NK-92 treated with Interleukin-12 subunit alpha and Interleukin-12 subunit beta, amount 100 ng/mL, for 24 hours (cell line): ENCODE measurements at regions not wholly inside any gene's neighbourhood (a gene's known extent, or its start where the extent isn't known, plus 50 kb on each side); places are given as distances from the start of the nearest gene placed in this dataset.

ENCODE experiments used
- DNase-seq: peaks from one replicate; lab custom pipeline; 2025; lab: John Stamatoyannopoulos, UW

DNA sequence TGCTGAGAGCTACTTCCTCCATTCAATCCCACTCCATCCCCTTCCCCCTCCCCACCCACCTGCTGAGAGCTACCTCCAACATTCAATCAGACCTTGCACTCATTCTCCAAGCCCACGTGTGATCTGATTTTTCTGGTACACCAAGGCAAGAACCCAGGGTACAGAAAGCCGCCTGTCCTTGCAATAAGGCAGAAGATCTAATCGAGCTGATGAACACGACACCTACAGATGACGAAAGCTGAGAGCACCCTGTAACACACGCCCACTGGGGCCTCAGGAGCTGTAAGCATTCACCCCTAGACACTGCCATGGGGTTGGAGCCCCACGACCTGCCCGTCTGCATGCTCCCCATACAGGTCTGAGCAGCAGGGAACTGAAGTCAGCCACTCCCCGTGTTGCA lies 58.3 kb downstream of the TRIML1 start:
- no peak for DNase-seq

DNA sequence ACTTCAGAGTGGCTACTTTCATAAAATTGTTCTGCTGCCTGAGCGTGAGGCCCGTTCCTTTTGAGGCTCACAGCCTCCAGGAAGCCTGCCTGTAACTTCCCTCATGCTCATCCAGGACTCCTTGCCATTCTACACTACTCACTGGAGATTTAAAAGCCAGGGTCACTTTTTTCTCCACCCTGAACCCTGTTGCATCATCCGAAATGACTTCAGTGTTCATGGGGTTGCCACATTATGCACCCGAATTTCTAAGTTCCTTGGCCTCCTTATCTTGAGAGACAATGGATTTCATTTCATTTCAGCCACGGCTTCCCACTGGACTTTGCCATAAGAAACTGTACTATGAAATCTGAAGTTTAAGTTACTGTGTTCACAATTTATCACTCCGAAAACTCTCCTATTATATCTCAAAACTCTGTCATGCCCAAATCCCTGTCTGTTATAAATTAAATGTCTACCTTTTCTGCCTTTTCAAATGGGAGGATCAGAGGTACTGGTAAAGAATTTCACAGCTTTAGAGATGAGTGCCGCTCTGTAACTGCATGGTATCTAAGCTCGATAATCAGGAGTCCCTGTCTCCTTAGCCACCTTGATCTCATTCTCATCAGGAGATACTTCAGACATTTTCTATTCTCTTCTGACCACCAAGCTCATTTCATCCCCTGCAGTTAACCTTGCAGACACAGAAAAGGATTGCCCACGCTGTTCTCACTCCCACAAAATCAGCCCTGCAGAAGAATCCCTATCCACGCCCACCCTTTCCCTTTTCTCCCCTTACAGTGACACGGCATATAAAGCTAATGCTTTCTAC lies 59.9 kb downstream of the TRIML1 start:
- no peak for DNase-seq

- no peak for DNase-seq
These were observed 62.6 kb downstream of the TRIML1 start for GRCh38 chr4:188201851-188202250.

GRCh38 chr4:188206783-188207182 lies 67.5 kb downstream of the TRIML1 start:
- DNase-seq: no peak

GRCh38 chr4:188214861-188215260 lies 75.6 kb downstream of the TRIML1 start:
- DNase-seq: no peak

DNA sequence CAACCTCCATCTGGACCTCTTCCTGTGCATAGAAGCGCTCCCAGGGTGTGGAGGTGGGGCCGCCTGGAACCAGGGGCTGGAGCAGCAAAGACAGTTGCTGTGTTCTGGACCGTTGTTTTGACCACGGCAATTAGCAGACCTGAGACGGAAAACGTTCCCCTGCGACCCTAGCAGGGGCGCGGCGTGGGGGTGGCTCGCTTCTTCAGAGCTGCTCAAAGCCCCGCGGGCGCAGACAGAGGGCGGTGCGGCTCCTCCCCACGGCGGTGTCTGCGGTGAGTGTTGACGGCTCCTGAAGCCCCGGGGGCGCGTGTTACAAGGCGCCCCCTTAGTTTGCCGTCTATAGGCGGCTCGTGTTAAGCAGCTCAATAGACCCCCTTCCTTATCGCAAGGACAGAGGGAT lies 79.2 kb downstream of the TRIML1 start:
- DNase-seq: no peak

- DNase-seq: no peak
These were observed 80.8 kb downstream of the TRIML1 start for GRCh38 chr4:188220006-188220405.

- DNase-seq: no peak
These were observed 81.8 kb downstream of the TRIML1 start for GRCh38 chr4:188221090-188221489.

- no peak for DNase-seq
These were observed 89.0 kb downstream of the TRIML1 start for GRCh38 chr4:188228279-188228678.

DNA sequence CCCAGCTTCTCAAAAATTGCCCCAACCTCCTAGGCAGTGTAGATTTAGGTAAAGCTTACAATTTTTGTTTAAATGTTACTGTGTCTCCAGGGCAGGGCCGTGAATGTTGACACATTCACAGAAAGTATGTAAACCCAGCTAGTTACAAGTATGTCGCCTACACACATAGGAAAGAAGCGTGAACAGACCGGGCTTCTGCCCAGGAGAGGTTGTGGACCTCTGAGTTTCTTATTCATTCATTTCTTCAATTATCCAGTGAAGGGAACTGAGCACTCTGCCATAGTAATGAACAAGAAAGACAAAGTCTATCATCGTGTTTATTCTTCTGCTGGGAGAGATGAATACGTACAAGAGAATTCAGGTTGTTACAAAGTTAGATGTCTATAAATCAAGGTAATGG lies 93.2 kb downstream of the TRIML1 start:
- DNase-seq: no peak

DNA sequence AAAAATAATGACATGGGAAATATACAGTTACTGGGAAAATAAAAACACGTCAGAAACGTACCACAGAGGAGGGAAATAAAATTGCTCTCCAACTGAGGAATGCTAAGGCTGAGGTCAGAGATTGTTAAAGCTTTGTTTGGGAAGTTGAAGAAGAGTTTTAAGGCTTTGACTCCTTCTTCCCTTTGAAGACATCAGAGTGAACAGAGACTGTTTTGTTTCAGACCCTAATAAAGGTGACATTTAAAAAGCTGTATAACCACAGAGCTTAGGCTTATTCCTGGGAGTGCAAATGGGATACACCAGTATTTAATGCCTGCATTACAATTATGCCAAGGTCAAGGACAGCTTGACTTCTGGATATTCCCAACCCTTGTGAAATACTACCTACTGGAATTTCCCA lies 102.8 kb downstream of the TRIML1 start:
- DNase-seq: no peak

GRCh38 chr4:188245651-188246050 lies 106.4 kb downstream of the TRIML1 start:
- no peak for DNase-seq

DNA sequence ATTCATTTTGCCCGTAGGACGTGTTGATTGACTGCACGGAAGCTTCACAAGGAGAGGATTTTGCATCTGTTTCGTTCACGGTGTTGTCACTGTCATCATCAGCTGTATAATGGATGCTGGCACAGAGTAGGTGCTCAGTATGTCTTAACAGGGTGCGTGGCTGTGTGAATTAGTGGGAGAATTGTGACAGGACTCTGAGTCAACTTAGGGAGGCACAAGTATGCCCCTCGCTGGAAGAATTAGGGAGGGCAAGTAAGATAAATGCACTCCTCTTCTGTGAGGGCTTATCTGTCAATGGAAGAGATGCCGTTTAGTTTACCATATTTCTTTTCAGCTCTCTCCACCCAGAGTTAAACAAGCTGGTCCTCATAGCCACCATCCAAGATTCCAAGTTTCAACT lies 107.2 kb downstream of the TRIML1 start:
- DNase-seq: no peak

GRCh38 chr4:188254211-188254610 lies 115.0 kb downstream of the TRIML1 start:
- no peak for DNase-seq

GRCh38 chr4:188262464-188262863 lies 123.2 kb downstream of the TRIML1 start:
- no peak for DNase-seq

GRCh38 chr4:188263321-188263720 lies 124.1 kb downstream of the TRIML1 start:
- no peak for DNase-seq

DNA sequence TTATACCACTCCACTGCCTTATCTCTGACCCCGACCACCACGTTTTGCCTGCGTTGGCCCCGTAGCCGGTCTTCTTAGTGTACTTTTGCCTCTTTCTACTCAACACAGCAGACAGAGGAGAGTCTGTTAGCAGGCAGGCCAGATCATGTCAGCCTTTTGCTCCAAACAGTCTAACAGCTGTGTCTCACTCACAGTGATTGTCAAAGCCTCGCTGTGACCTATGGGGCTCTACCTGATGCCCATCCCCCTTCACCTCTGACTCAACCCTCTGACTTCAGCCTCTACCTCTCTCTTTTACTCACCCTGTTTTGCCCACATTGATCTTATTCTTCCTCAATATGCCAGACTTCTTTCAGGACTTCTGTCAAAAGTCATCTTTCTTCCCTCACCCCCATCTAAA lies 127.1 kb downstream of the TRIML1 start:
- no peak for DNase-seq

DNA sequence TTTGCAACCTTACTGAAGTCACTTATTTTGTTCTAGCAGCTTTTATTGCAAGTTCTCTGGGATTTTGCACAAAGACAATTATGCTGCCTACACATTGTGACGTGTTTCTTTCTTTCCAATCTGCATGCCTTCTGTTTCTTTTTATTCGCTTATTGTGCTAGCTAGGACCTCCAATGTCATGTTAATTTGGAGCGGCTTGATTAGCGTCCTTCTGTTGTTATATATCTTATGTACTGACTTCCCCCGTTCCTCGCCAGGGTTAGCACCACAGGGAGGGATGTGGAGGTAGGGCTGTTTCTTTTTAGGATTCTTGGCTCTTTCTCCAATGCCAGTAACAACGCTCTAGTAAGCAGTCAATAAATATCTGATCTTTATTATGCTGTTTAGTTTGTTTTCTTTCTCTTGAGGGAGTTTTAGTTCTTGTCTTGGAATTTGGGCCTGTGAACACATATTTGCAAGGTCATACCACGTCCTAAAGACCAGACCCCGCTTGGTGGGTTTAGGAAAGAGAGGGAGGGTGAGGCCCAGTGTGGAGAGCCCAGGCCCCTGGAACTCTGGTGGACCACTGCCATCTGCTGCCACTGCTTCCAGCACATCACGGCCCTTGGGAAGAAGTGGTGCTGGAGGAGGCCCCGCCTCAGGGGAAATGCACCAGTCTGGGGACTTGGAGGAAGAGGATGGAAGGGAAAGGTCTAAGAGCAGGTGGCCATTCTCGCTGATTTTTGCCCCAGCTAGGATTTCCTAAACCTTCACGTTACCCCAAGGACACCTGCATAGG lies 129.1 kb downstream of the TRIML1 start:
- no peak for DNase-seq

- no peak for DNase-seq
These were observed 131.2 kb downstream of the TRIML1 start for GRCh38 chr4:188270273-188271069.

GRCh38 chr4:188275686-188276085 lies 136.4 kb downstream of the TRIML1 start:
- DNase-seq: no peak

DNA sequence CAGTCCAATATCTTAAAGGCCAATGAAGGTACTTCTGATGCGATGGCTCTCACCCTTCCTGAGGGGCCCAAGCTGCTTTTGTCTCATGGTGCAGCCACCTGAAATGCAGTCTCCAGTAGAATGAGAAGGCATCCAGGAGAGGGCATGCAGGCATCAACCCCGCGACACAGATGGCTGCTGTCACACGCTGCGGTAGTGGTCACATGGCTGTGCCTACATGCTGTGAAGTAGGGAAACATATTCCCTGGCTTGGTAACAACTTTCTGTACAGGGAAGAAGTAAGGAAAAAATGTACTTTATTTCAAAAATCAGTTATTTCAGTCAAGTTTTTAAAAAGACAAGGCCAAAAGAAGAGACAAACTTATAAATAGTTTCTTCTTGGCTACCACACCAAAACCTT lies 139.9 kb downstream of the TRIML1 start:
- DNase-seq: no peak

- no peak for DNase-seq
These were observed 143.4 kb downstream of the TRIML1 start for GRCh38 chr4:188282471-188283232.
